Mesenteric fat pad (tissue), 1 donor: ENCODE measurements at regions not wholly inside any gene's neighbourhood (a gene's known extent, or its start where the extent isn't known, plus 50 kb on each side); places are given as distances from the start of the nearest gene placed in this dataset.

Source experiments
- DNase-seq: peaks from one replicate; pipeline ENCODE4 v3.0.0-alpha.2; 2020; ENCODE audit warnings: low spot score
- donor health status: DM: yes; HTN: yes; CAD: no.

DNA sequence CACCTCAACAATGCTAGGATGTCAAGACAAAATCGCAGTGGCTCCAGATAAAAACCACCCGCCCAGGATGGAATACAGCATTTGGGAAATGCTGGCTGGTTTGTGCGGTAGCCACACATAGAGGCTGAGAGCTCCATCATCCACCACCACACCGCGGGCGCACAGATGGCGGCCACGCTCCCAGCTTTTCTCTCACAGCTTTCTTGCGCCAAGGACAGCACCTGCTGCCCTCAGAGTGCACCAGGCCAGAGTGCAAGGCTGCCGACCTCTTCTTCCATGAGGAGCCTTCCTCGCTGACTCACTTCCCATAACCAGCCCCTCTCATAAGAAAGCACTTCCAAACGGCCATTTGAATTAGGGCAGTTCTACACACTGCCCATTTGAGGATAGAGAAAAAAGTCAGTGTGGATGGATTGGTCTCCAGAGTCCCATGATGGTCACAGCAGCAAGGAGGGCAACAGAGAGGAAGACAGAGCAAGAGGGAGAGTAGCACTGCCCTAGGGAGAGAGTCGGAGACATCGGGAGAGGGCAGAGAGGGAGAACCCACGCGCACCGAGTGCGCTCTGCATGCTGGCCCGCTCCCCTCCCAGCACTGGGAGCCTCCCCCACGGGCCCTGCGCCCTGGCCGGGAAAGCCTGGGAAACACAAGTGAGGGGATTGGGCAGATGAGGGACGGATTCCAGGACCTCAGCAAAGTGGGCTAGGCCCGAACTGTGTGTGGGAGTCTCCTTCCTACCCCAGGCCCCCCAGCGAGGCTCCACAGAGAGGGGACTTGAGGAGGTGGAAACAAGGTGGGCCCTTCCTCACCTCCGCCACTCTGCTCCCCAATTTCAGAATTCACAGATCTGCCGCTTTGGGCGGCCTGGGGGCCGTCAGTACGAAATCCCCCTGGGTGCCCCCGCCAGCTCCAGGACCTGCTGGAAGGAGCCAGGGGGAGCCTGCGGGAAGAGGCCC is 156.9 kb downstream of the USP12 start:
- DNase-seq, result no peak

DNA sequence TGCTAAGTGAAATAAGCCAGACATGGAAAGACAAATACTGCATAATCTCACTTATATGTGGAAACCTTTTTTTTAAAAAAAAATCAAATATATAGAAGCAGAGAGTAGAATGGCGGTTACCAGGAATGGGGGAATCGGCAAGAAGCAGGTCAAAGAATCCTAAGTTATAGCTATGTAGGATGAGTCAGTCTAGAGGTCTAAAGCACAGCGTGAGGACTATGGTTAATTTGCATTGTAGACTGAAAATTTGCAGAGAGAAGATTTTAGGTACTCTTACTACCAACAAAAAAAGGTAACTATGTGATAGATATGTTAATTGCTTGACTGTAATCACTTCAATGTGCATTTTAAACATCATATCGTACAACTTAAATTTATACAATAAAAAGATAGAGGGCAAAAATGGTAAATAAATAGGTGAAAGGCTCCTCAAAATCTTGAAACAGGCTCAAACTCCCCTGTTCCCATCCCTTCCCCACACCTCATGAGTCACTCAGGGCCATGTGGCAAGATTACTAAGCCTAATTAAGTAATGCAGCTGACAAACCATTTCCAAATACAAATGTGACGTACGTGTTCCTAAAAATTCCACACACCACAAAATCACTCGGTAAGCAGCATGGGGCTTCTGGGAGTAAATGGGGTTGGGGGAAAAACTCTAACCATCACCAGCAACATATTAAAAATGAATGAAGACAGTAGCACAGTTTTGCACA is 159.0 kb downstream of the USP12 start:
- DNase-seq, result no peak

DNA sequence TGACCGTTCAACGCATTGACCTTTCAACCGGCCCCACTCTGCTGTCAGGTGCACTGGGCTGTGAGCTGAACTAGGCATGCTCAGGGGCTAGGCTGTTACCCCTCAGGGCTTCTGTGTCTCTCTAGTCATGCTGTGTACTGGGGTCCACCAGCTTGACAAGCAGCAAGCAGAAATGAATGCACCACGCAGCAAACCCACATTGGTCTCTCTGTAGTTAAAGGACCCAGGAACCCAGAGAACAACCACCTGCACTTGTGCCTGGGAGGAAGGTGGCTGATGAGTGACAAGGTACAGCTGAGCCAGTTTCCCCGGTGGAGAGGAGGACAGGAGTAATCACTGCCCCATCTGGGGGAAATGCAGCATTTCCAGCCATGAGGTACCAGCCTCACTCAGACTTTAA is 159.9 kb downstream of the USP12 start:
- DNase-seq, result no peak

DNA sequence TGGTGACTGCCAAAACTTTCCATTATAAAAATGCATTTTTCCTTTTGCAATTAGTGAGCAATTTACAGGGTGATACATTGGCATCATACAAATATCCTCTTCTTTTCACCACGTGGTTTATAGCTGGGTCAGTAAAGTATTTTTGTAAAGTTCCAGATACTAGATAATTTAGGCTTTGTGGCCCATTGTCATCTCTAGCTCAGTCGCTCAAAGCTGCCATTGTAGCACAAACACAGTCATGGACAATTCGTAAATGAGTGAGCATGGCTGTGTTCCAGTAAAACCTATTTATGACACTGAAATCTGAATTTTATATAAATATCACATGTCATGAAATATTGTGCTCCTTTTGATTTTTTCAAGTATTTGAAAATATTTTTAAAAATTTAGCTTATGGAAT is 162.9 kb downstream of the USP12 start:
- no peak for DNase-seq

DNA sequence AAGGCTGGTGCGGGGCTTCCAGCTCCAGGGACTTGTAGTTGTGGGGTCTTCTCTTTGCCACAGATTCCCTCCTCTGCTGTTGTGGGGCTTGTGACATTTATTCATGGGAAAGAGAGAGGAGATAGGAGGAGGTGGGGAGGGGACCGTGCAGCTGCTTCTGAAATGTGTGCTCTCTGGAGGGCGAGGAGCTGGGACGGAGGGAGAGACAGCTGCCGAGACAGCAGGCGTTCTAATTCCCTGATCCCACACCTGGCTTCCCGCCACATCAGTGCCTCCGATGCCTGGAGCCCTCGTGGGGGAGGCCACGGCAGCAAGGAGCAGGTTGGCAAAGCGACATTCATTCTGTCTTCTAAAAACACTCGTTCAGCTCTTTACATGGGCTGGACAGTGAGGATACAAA is 164.4 kb downstream of the USP12 start:
- DNase-seq, result no peak

DNA sequence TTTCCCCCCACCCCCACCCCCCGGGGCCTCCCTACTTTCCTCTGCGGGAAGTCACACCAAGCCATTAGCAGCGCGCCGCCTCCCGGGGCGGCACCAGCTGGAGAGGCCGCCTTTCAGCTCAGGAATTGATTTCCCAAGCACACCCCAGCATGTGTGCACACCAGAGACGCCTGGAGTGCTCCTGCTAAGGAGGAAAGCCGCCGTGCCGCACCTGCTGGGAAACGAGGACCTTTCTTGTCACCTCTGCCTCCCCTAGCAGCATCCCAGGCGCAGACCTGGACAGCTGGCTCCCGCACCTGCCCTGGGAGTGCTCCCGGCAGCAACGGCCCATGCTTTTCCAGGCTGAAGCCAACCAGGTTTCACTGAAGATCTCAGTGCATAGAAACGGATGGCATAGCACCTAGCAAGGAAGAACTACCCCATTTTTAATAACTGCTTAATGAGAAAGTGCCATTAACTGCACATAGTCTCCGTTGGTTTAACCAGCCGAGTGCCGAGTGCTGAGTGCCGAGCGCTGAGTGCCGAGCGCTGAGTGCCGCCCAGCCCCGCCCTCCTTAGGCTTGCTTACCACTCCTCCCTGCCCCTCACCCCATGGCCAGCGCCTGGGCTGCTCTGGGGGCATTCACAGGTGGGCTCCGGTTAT is 165.0 kb downstream of the USP12 start:
- no peak for DNase-seq

DNA sequence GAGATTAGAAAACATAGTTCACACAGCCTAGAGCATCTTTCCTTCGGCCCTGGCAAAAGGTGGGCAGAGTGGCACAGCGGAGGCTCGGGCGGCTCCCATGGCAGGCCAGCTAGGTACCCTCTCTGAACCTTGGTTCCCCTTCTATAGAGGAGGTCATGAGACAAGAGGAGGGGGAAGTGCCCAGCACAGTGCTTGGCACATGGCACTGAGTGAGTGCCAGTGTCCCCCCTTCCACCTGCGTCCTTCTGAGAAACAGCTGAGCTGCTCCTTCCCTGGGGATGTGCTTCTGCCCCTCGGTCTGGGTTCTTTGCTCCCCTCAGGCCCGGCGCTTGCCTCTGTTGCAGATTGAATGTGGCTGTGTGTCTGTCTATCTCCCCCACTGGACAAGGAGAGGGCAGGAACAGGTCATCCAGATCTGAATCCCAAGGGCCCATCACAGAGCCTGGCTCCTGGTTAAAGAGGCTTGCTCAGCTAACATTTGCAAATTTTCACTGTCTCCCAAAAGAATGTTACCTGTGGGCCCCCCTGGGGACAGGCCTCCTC is 165.6 kb downstream of the USP12 start:
- no peak for DNase-seq

DNA sequence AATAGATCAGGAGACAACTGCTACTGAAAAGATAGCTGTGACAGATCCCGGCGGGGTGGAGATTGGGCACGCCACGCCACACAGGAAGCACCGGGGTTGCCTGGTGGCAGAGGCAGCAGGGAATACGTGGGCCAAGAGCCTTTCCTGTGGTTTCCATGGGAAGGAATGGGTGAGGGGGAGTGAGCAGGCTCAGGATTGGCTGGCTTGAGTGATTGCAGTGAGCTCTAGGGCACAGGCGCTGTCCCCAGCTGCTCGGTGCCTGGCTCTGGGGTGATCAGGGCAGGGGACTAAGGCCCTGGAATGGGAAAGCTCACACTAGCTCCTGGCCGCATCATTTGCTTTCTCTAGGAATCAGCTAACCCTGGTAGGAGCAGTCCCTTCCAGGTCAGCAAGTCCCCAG is 166.1 kb downstream of the USP12 start:
- DNase-seq, result no peak

DNA sequence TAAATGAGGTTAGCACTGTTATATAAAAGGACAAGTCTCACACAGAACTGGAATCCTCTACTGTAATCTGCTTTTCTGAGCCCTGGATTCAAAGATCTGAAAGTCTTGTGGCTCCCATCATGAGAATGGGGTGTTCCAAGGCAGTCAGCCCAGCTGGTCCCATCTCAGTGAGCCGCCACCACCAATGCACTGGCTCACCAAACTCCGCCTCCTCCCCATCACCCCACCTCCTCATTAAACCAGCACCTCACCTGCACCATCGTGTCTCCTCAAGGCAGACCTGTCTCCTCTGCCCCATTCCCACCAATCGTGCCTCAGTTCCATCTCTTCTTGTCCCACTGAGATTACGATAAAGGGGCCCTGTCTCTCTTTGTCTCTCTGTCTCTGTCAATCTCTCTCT is 166.7 kb downstream of the USP12 start:
- DNase-seq, result no peak

DNA sequence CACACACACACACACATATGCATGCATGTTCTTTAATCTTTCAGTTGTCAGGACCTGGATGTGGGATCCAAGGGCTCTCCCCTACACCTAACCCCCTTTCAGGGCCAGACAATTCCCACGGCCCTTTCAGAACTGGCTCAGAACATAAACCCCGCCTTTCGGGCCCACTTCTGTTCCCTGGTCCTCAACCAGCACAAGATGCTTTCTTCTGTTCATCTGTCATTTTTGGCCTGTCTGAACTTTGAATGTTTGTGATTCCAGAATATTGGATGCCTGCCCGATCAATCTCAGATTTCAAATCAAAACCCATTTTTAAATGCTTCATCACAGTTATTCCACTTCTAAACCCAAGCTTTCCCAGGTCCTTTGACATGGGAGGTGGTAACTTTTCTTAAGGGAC is 167.3 kb downstream of the USP12 start:
- DNase-seq, result no peak

DNA sequence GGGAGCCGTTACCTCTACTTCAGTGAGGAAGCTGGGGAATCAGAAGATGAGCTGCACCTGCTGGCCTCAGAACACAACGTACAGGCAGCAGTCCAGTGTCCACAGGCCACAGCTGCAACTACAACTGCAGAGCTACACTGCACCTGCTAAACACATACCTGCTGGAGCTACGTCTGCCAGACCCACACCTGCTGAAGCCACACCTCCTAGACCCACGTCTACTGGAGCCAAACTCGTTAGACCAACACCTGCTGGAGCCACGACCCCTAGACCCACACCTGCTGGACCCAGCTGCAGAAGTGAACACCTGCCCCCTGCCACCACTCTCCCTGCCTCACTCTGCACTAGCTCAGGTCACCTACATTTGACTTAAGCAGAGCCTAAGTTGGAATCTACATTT is 169.9 kb downstream of the USP12 start:
- DNase-seq, result peak; percentile 41

DNA sequence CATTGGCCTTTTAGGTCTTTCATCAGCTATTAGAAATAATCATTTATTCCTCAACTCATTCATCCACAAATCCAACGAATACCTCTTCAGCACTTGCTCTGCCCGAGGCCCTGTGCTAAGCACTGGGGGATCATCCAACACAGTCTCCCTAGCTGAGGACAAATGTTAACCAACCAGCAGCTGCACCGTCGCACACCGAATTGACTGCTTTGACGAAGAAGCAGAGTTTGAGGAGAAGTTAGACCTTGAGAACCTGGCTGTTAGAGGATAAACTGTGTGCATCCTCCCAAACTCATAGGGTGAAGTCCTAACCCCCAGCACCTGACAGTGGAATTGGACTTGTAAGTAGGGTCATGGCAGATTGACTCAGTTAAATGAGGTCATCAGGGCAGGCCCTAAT is 170.9 kb downstream of the USP12 start:
- peak; percentile 69 for DNase-seq

DNA sequence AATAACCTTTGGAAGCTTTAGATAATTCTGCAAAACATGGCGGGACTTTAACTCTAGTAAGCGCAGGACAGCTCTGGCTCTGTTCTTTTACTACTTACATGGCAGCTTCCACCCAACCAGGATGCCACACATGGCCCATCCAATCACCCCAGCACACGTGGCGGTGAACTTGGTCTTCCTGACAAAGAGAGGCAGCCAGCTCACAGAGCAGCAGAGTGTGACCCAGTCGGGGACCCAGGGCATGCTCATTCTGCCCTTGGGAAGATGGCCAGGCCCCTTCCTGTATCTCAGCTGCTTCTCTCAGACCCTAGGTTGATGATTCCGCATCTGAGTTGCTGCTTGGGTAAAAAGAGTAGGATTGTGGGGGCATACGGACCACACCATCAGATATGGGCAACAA is 172.1 kb downstream of the USP12 start:
- peak; percentile 59 for DNase-seq

DNA sequence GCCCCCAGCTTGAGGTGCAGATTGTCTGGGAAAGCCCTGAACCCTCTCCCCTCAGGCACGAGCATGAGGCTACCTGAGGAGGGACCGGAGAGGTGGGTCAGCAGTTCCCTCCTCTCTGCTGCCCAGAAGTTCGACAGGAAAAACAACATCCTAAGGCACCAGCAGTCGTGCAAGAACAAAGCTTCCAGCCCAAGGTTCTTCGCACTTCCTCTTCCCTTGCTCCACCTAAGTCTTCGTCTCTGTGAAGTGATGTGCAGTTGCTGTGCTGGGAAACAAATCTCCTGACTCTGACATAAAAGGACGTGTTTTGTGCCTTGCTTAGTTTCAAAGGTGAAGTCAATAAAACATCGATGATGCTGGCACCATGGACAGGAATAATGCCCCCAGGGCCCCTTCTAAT is 173.3 kb downstream of the USP12 start:
- no peak for DNase-seq

DNA sequence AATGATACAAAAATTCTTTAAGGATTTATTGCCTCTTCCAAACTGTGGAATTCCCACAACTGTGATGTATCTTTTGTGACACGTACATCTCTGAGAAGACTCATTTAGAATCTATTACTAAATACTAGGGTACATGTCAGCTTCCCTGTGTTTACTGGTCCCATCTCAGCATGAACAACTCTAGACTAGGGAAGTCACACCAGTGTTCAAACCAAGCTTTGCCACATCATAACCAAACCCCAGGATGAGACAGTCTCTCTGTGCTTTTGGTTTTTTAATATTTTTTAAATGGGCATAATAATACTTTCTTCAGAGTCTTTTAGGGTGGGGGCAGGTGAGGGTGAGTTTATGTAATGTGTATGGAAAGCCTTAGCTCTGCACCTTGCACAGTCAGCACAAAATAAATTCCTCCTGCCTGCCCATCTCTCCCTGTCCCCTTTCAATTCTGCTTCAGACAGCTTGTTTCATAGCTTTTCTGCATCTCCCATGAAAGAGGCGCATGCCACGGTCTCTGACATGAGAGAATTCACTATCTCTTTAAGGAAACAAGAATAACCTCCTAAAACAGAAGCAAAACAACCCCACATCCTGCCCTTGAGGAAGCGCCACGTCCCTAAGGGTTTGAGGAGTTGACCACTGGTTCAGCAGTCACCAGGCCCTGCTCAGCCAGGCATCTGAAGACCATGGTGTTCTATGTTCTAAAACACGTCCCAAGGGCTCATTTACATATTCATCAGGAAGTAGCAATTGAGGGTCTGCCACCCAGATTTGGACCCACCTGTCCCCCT is 174.5 kb downstream of the USP12 start:
- DNase-seq, result peak; percentile 51

DNA sequence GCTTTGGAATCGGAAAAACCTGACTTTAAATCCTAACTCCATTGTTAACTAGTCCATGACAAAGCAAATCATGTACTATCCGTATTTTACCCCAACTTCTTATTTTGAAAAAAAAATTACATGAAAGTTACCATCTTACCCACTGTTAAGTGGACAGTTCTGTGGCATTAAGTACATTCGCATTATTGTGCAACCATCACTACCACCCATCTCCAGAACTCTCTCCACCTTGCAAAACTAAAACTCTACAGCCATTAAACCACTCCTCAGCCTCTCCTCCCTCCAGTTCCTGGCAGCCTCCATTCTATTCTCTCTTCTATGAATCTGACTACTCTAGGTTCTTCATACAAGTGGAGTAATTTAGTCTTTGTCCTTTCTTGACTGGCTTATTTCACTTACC is 176.5 kb downstream of the USP12 start:
- no peak for DNase-seq

DNA sequence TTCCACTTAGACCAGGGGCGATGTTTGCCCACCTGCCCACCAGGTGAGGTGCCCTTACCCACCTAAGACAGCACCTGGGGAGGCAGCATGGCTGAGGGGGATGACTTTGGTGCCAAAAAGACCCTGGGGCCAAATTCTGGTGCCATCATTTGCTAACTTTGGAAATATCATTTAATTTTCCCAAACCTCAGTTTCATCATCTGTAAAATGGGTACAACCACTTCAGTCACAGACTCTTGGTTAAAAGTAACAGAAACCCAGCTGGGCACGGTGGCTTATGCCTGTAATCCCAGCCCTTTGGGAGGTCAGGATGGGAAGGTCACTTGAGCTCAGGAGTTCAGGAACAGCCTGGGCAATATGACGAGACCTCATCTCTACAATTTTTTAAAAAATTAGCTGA is 177.8 kb downstream of the USP12 start:
- no peak for DNase-seq

DNA sequence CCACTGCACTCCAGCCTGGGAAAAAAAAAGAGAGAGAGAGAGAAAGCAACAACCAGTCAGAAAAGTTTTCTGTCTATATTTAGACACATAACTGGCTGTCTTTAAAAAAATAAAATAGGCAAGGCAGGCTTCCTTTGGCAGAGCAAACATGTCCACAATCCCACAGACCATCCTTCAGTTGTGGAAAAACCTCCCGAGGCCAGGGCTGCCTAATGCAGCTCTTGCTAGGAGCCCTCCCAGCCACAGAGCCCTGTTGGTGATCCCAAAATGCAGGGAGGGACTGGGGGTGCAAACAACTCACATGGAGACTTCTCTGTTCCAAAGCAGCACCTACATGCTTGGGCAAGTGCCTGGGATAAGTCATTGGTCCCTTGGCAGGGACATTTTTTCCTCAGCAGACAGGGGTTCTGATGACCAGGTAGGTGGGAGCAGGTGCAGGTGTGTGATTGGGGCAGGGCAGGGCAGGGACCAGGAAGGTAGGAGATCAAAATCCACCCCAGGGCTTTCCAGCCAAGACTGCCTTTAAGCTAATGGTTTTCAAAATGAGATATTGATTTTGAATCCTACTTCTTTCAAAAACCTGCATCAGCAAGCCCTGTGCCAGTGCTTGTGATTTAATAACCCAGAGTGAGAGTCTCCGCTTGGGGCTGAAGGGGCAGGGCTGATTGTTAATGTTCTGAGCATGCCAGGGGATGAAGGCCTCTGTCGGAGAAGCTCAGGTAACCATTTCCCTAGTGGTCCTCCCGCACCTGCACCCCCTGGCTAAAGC is 178.5 kb downstream of the USP12 start:
- DNase-seq, result peak; percentile 59

DNA sequence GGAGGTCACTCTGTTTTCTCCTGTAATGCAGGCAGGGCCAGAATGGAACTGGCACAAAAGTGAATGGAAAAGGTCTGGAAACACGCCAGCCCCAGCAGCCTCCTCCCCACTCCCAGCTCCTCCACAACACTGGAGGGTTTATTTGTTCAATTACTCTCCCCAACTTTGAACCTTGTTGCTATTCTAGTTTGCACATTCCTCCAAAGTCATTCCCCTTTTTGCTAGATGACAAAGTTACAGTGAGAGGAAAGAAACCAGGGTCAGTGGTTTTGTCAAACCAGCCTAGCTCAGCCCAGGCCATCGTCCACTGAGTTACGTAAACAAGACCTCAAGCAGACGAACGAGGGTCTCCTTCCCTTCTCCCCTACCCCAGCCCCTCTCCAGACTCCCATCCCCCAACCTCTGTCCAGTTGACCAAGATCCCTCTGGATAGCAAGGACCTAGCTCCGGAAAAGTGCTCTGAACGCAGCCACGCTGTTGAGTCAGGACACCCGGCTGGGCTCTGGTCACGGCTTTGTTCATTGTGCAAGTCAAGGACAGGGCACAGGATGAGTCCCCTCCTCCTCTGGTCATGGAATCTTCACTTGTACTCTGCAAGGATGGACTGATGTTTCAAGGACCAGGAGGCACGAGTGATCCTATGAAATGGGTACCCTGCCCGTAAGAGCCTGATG is 180.0 kb downstream of the USP12 start:
- peak; percentile 83 for DNase-seq
